Esophagus squamous epithelium (tissue), 4 donors: ENCODE measurements at regions not wholly inside any gene's neighbourhood (a gene's known extent, or its start where the extent isn't known, plus 50 kb on each side); places are given as distances from the start of the nearest gene placed in this dataset.

Experiments used
- POLR2A ChIP-seq, 4 donors: fragments of 450-650 bp; IDR thresholded peaks; one replicate each; pipeline ENCODE4 v1.6.1; 2017; ENCODE audit warnings: antibody characterized with exemption in 4 of 4, mild to moderate bottlenecking in 4 of 4, moderate library complexity in 3 of 4
- TF ChIP-seq, protein P1 (sequence below), 6 experiments: fragments of 450-650 bp in 4 of 6; fragments of 200-600 bp in 2 of 6; sonication (generic) in 2 of 6; IDR thresholded peaks; one replicate each; pipeline ENCODE4 v1.5.1; 2016 to 2019; ENCODE audit warnings: antibody characterized with exemption in 6 of 6, mild to moderate bottlenecking in 4 of 6, moderate library complexity in 4 of 6

DNA sequence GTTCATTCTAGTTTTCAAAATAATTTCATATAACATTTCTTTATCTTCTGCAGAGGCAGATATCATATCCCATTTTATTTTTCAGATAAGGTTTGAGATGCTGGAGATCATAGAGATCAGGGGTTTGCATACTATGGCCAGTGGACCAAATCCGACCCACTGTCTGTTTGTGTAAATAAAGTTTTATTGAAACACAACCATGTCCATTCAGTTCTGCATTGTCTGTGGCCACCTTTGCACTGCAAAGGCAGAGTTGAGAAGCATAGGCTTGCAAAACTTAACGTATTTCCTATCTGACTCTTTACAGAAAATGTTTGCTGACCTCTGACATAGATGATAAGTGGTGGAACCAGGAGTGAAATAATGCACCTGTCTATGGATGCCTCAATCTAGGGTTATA lies 63.9 kb upstream of the SOD3 start:
- TF ChIP-seq, protein P1, sequence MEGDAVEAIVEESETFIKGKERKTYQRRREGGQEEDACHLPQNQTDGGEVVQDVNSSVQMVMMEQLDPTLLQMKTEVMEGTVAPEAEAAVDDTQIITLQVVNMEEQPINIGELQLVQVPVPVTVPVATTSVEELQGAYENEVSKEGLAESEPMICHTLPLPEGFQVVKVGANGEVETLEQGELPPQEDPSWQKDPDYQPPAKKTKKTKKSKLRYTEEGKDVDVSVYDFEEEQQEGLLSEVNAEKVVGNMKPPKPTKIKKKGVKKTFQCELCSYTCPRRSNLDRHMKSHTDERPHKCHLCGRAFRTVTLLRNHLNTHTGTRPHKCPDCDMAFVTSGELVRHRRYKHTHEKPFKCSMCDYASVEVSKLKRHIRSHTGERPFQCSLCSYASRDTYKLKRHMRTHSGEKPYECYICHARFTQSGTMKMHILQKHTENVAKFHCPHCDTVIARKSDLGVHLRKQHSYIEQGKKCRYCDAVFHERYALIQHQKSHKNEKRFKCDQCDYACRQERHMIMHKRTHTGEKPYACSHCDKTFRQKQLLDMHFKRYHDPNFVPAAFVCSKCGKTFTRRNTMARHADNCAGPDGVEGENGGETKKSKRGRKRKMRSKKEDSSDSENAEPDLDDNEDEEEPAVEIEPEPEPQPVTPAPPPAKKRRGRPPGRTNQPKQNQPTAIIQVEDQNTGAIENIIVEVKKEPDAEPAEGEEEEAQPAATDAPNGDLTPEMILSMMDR (IDR thresholded peaks at IDR 0.05), result no peak
- TF ChIP-seq POLR2A (IDR thresholded peaks at IDR 0.05), result no peak
